GM19043 (cell line): ENCODE measurements at regions not wholly inside any gene's neighbourhood (a gene's known extent, or its start where the extent isn't known, plus 50 kb on each side); places are given as distances from the start of the nearest gene placed in this dataset.
"Not testable (repeated sequence)": the region's sequence is repeated elsewhere in the genome, so short reads cannot be mapped to it uniquely, and the experiment has no call there.

Source experiments
- ATAC-seq: cut with Tn5 transposase; IDR thresholded peaks from one replicate; pipeline ENCODE4 v1.9.1; 2021; ENCODE audit warnings: low read depth; ENCODE audit not compliant: unreplicated experiment

- no peak for ATAC-seq
Observed at GRCh38 chr6:137545073-137545472, 50.9 kb upstream of the OLIG3 start.

GRCh38 chr6:137547186-137547585 is 53.0 kb upstream of the OLIG3 start:
- ATAC-seq = no peak

GRCh38 chr6:137547601-137548000 is 53.4 kb upstream of the OLIG3 start:
- ATAC-seq = no peak

GRCh38 chr6:137549106-137549505 is 54.9 kb upstream of the OLIG3 start:
- no peak for ATAC-seq

- no peak for ATAC-seq
Observed at GRCh38 chr6:137550535-137550934, 56.3 kb upstream of the OLIG3 start.

- ATAC-seq = no peak
Observed at GRCh38 chr6:137552146-137552545, 58.0 kb upstream of the OLIG3 start.

GRCh38 chr6:137552809-137553208 is 58.6 kb upstream of the OLIG3 start:
- ATAC-seq = no peak

GRCh38 chr6:137559521-137560183 is 65.5 kb upstream of the OLIG3 start:
- ATAC-seq = not testable (repeated sequence)

GRCh38 chr6:137560184-137560563 is 66.0 kb upstream of the OLIG3 start:
- ATAC-seq = no peak

- no peak for ATAC-seq
Observed at GRCh38 chr6:137568067-137568466, 73.9 kb upstream of the OLIG3 start.

- ATAC-seq = no peak
Observed at GRCh38 chr6:137570393-137570792, 76.2 kb upstream of the OLIG3 start.

GRCh38 chr6:137571854-137572253 is 77.7 kb upstream of the OLIG3 start:
- no peak for ATAC-seq

- ATAC-seq = no peak
Observed at GRCh38 chr6:137573739-137574138, 79.5 kb upstream of the OLIG3 start.

GRCh38 chr6:137579612-137580011 is 85.4 kb upstream of the OLIG3 start:
- ATAC-seq = no peak

GRCh38 chr6:137581019-137581707 is 87.0 kb upstream of the OLIG3 start:
- ATAC-seq = no peak

- not testable (repeated sequence) for ATAC-seq
Observed at GRCh38 chr6:137583519-137583918, 89.3 kb upstream of the OLIG3 start.

GRCh38 chr6:137588472-137588871 is 94.3 kb upstream of the OLIG3 start:
- no peak for ATAC-seq

GRCh38 chr6:137589067-137589848 is 95.1 kb upstream of the OLIG3 start:
- peak; percentile 99 for ATAC-seq

GRCh38 chr6:137590684-137591083 is 96.5 kb upstream of the OLIG3 start:
- ATAC-seq = no peak

- ATAC-seq = no peak
Observed at GRCh38 chr6:137601471-137601870, 107.3 kb upstream of the OLIG3 start.

GRCh38 chr6:137602313-137603197 is 108.4 kb upstream of the OLIG3 start:
- no peak for ATAC-seq
